ENCODE measurements at regions not wholly inside any gene's neighbourhood (a gene's known extent, or its start where the extent isn't known, plus 50 kb on each side); places are given as distances from the start of the nearest gene placed in this dataset.

GRCh38 chr11:80958361-80958760 is 1517.5 kb upstream of the TENM4 start:
- TF ChIP-seq ELF4 (IDR thresholded peaks at IDR 0.05) = no peak
- TF ChIP-seq NFRKB (IDR thresholded peaks at IDR 0.05) = no peak
- no peak for TF ChIP-seq BHLHE40 (IDR thresholded peaks at IDR 0.05; ENCODE audit: borderline replicate concordance)
- TF ChIP-seq SP1 (IDR thresholded peaks at IDR 0.05) = no peak
- TF ChIP-seq CTBP1 (IDR thresholded peaks at IDR 0.05; ENCODE audit: borderline replicate concordance) = no peak
- no peak for TF ChIP-seq LEF1 (IDR thresholded peaks at IDR 0.05; ENCODE audit: borderline replicate concordance)
- no peak for TF ChIP-seq PKNOX1 (IDR thresholded peaks at IDR 0.05)
- TF ChIP-seq SUZ12 (IDR thresholded peaks at IDR 0.05) = no peak
- no peak for TF ChIP-seq FOXK2 (IDR thresholded peaks at IDR 0.05)
- TF ChIP-seq HDGF (IDR thresholded peaks at IDR 0.05; ENCODE audit: borderline replicate concordance) = no peak
- TF ChIP-seq FOXM1 (IDR thresholded peaks at IDR 0.05; ENCODE audit: borderline replicate concordance) = no peak
